Astrocyte (in vitro differentiated cells and primary cell): ENCODE measurements at regions not wholly inside any gene's neighbourhood (a gene's known extent, or its start where the extent isn't known, plus 50 kb on each side); places are given as distances from the start of the nearest gene placed in this dataset.

ENCODE experiments used
- CTCF ChIP-seq: IDR thresholded peaks from 2 replicates; pipeline ENCODE4 v1.5.1; 2011; ENCODE audit warnings: low read depth, mild to moderate bottlenecking, inconsistent platforms, low read length, moderate library complexity; ENCODE audit not compliant: insufficient read depth
- EZH2 ChIP-seq: IDR thresholded peaks from 2 replicates; pipeline ENCODE4 v1.6.1; 2012; ENCODE audit warnings: mild to moderate bottlenecking, low read length, inconsistent platforms; ENCODE audit not compliant: insufficient read depth

GRCh38 chr9:34891386-34891785, 66.7 kb upstream of the PHF24 start:
- no peak for TF ChIP-seq EZH2
- no peak for TF ChIP-seq CTCF
